Embryonic facial prominence (tissue), 1 donor: ENCODE measurements at regions not wholly inside any gene's neighbourhood (a gene's known extent, or its start where the extent isn't known, plus 50 kb on each side); places are given as distances from the start of the nearest gene placed in this dataset.
A peak's percentile ranks its signal among the peaks of the same experiment; 100 is the strongest.
"Not testable (repeated sequence)": the region's sequence is repeated elsewhere in the genome, so short reads cannot be mapped to it uniquely, and the experiment has no call there.

Source experiments
- DNase-seq: peaks from one replicate; pipeline ENCODE4 v3.0.0-alpha.2; 2016; ENCODE audit errors: extremely low spot score

DNA sequence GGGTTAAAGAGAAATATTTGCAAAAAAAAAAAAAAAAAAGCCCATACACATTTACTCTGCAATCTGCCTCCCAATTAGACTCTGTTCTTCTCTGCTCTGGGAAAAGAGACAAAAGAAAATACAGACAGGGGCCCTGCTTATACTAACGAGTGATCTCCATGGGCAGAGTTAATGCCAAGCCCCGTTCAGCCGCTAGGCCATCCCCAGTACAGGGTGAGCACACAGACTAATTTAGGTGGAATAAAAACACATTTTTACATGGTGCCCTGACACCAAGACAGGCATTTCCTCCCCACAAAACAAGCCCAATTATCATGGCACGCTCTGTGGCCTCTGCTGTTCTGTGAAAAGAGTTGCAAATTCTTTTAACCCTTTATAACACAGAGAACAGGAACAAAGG, 356.3 kb upstream of the C16orf82 start:
- DNase-seq: no peak

DNA sequence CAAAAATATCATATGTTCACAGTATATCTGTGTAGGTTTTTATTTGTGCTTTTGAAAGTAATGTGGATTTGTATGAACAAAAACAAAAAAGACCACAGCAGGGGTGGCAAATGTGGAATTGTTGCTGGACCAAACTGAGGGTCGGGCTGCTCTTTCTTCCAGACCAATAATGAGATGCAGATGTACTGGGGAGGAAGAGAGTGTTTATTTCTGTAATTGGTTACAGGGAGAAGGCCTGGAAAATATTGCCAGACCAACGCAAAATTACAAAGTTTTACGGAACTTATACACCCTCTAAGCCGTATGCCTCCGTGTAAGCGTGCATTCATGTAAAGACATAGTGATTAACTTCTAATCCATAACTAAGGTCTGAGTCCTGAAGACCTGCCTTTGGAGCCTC, 353.9 kb upstream of the C16orf82 start:
- peak; percentile 57 for DNase-seq

DNA sequence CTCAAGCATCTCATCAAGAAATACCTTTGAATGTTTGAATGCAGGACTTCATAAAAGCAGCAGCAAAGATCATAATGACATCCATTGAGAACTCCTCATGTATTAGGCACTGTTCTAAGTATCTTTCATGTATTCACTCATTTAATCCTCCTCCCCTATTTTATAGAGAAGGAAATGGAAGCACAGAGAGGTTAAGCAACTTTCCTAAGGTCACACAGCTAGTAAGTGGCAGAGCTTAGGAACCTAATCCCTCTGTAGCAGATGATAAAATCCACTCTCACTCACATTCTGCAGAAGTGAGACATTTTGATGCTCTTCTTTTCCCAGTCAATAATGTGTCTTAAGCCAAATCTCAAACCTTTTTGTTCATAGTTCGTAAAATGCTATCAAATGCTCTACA, 350.8 kb upstream of the C16orf82 start:
- no peak for DNase-seq

DNA sequence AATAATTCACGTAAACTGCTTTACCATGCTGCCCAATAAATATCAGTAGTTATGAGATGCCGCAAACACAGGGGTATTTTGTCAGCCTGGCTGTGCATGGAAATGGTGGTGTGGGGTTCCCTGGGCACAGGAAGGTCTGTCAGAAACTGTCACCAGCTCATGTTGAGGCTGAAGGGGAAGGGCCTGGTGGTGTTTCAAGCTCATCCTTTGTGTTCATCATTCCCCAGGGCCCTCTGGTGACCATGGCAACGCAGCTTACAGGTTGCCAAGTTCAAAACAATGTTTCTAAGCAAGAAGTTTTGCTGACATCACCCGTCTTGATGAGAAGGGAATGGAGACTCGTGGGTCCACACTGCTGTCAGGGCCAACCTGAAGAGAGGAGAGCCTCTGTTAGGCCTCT, 348.9 kb upstream of the C16orf82 start:
- no peak for DNase-seq

DNA sequence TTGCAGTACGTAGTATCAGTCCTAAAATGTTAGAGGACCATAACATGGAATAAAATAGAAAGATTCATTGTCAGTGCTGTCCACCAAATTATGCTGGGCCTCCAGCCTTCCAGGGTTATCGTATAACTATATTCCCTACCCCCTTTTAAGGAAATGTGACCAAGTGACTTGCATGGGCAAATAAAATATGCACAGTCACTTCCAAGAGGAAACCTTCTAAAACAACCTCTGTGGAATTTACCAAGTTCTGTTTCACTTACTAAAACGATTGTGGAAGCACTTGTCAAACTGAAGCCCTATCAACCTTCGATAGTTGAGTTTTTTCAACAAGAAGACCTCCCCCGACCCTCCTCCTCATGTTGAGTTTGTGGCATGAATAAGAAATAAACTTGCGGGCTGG, 345.4 kb upstream of the C16orf82 start:
- no peak for DNase-seq

DNA sequence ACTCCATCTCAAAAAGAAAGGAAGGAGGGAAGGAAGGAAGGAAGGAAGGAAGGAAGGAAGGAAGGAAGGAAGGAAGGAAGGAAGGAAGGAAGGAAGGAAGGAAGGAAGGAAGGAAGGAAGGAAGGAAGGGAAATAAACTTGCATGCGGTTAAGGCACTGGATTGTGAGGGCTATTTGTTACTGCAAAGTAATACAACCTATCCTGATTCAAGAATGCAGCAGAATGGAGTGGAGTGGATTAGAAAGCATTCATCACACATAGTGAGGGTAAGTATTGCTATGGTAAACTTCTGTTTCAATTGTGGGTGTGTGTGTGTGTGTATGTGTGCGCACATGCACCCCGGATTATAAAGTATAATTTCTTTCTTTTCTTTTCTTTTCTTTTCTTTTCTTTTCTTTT, 344.8 kb upstream of the C16orf82 start:
- DNase-seq: not testable (repeated sequence)

DNA sequence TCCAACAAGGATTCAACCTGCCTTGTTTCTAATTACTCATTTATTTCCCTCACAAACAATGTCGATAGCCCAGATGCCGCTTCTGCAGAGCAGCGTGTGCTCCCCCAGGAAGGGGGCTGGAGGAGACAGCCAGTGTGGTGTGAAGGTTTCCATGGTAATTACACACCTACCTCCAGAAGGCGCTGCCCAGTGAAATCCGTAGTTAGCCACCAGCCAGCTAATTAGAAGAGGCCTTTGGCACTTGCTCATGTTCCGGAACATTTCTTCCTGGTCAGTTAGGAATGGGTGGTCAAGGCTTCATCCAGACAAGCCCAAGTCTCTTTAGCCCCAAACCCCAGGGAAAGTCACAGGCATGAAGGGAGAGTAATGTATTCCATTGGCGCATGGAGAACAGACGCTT, 342.5 kb upstream of the C16orf82 start:
- DNase-seq: no peak

DNA sequence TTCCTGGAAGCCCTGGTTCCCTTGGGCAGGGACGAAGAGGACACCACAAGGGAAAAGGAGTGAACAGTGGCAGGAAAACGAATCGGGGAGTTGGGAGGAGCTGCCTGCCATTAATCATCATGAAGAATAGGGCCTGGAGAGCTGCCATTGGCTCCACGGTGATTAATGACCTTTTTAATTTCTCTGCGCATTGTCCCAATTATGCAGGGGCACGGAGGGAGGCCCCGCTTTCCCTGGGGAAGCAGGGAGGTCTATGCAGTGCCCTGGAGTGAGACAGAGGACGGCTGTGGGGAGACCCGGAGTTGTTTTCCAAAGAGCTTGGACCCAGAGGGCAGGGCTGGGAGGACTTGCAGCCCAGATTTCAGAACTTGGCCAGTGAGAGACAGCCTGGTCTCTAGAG, 338.9 kb upstream of the C16orf82 start:
- no peak for DNase-seq

DNA sequence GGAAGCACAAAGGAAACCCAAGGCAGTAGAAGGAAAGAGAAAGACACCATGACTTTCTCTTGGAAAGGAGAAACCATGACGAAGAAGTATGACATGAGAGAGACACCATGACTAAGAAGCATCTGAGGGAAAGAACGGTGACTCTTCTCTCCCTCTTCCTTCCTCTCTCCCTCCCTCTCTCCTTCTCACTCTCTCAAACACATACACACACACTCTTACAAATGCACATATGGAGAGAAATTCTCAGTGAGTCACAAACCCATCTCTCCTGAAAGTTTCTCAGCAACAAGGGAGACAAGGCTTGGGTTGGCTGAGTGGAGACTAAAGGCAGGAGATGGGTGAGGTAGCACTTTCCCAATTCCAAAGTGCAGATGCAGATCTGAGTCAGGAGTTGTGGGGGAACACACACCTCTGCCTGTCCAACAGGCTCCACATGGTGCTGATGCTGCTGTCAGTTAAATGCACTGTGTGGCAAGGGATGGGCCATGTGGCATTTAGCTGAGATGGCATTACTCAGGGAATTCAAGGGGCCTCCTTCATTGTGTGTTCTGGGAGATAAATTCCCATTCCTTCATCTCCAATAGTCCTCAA, 336.7 kb upstream of the C16orf82 start:
- DNase-seq: no peak

DNA sequence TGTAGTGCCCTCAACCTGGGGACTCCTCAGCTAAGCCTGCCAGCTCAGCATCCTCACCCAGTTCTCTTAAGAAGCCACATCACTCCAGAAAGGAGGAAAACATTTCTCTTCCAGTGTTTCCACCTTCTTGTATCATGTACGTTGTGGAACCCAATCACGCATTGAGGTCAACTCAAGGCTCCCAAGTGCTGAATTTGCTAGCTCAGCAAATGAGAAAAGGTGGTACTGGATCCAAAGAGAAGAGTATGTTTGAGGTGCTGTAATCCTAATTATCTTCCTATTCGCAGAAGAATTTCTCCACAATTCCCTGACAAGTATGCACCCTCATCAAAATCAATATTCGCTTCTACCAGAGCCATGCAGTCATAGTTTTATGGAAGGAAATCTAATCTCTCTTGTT, 335.0 kb upstream of the C16orf82 start:
- DNase-seq: no peak

DNA sequence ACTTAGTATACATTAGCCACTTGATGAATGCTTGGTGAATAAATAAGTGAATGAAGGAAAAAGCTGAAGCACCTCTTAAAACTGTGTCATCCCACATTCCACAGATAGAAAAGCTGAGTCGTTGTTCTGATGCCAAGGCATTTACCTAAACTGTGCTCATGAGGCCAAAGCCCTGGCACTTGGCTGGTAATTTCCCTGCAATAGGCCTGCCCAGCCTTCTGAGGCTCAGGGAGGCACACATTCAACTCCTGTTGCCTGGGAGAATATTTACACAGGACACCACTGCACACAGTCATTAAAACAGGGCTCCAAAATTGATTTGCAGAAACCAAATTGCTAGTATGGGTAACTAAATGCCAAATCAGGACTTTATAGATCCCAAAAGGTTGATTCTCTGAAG, 333.0 kb upstream of the C16orf82 start:
- no peak for DNase-seq

DNA sequence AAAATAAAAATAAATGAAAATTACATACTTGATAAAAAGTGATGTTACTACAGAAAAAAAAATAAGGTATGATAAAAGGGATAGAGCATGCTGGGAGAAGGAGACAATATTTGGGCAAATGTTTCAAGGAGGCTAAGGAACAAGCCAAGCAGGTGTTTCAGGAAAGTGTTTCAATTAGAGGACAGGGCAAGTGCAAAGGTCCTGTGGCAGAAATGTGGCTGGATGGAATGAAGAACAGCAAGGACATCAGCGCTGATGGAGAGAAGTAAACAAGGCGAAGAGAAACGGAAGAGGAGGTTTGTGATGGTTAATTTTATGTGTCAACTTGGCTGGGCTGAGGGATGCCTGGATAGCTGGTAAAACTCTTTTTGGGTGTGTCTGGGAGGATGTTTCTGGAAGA, 331.2 kb upstream of the C16orf82 start:
- no peak for DNase-seq

DNA sequence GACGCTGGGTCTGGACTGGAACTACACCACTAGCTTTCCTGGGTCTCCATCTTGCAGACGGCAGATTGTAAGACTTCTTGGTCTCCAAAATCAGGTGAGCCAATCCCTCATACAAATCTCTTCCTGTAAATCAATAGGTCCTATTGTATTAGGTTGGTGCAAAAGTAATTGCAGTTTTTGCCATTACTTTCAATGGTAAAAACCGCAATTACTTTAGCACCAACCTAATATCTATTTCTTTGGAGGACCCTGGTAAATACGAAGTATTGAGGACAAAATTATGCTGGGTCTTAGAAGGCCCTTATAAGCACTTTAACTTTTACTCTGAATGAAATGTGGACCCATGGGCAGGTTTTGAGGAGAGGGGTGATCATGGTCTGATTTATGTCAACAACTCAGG, 330.6 kb upstream of the C16orf82 start:
- no peak for DNase-seq

DNA sequence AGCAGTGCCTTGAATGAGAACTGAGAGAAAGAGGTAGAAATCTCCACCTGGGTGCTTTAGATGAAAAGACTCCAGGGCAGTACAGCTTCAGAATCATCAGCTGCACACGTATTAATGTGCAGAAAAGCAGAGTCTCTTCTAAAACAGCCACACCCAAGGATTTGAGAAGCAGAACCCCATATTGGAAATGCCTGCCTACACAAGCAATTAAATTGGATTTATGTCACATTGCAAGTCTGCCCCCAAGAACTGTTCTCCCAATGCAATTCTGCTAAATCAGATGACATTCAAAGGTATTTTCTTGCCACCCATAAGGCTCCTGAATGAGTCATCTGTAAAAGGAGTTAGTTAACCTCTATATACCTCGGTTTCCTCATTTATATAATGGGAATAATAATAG, 326.0 kb upstream of the C16orf82 start:
- DNase-seq: no peak

DNA sequence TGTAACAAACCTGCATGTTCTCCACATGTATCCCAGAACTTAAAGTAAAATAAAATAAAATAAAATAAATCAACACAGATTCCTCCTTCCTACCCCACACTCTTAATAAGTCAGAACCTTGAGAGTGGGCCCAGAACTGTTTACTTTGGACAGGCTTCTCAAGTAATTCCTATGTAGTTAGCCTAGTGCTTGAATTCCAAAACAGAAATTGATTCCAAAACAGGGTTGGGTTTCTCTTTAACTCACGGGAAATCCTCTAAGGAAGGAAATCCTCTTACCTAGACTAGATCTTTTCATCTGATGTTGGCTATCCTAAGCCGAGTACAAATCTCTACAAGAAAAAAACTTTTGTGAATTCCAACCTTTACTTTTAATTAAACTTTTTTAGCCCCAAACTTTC, 324.7 kb upstream of the C16orf82 start:
- no peak for DNase-seq

DNA sequence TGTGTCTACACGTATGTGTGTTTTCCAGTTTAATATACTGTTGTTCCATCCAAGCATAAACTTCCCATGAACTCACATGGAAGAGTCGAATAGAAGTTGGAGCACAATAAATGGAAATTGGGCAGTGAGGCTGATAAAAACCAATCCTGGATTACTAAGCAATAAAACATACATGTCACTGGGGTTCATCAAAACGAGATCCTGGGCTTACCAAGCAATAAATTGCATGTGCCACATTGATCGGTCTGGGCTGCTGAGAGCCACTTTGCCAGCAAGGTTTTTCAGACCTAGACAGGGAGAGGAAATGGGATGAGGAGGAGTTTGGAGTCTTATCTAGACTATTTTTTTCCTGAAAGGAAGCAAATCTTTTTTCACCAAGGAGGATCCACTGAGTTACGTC, 322.3 kb upstream of the C16orf82 start:
- no peak for DNase-seq

DNA sequence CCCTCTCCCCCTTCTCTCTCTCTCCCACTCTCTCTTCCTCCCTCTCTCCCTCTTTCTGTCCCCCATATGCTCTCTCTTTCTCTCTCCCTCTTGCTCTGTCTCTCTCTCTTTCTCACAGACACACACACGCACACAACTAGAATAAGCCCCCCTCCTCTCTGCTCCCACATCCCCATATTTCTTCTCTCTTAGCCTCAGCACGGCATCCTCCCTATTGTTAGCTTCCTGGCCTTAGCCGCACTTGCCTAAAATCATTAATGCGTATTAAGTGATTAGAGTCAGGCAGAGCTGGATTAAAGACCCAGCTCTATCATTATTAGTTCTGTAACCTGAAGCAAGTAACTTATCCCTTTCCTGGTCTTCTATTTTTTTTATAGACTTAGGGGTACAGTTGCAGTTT, 319.0 kb upstream of the C16orf82 start:
- DNase-seq: no peak

DNA sequence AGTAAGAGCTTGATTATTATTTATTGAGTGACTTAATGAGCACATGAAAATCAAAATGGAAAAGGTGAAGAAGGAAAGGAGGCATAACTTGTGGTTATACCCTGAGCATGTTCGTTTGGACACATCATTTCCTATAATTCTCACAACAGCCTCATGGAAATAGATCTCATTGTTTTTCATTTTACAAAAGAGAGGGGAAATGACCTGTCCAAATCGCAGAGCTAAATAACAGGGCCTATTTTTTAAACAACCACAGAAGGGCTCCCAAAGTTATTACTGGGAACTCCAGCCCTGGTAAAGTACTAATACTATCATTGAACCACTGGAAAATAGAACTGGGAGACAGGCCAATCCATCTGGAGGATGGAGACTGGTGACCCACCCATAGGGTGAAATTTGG, 317.7 kb upstream of the C16orf82 start:
- DNase-seq: no peak

DNA sequence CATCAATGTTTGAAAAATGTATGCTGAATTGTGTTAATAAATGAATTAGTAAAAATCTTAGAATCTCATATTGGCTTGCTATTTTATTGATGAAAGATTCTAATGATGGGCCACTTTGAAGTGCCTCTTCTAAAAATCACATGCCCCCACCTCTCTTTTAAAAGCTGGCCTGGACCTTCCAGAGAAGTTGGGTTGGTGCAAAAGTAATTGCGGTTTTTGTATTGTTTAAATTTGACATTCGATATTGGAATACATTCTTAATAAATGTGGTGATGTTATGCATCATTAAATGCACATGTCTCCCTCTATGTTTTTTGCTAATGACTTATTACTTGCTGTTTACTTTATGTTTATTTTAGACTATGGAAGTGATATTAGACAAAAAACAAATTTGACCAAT, 314.6 kb upstream of the C16orf82 start:
- DNase-seq: no peak

DNA sequence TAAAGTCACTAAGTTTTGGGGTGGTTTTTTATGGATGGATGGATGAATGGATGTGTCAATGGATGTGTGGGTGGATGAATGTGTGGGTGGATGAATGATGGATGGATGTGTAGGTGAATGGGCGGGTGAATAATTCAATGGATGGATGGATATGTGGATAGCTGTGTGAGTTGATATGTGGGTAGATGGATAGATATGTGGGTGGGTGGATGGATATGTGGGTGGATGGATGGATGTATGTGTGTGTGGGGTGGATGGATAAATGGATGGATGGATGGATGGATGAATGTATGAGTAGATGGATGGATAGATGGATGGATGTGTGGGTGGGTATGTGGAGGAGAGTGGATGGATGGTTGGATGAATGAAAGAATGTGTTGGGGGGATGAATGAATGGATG, 310.1 kb upstream of the C16orf82 start:
- DNase-seq: no peak

DNA sequence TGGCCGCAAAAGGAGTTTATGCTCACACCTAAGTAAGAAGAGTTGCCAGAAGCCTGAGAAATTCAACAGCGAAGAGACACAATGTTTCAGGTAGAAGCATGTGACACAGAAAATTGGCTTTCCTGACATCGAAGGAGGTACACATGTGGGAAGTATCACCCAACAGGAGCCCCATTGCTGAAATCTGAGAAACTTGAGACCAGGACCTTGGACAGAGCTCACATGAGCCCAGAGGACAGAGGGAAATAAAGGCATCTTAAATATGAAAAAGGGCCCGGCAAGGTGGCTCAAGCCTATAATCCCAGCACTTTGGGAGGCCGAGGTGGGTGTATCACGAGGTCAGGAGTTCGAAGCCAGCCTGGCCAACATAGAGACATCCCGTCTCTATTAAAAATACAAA, 304.1 kb upstream of the C16orf82 start:
- DNase-seq: no peak

DNA sequence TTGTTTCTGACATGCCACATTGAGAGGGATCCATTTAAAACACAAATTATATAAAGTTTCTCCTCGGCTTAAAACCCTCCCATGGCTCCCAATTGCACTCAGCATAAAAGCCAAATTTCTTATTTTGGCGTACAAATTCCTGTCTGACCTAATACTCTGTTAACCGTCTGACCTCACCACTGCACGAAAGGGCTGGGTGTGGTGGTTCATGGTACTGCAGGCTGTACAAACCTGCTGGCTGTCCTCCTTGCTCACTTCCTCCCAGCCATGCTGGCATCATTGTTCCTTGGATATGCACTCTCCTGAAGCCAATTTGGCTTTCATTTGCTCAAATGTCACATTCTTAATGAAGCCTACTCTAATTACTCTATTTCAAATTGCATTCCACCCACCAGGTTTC, 301.6 kb upstream of the C16orf82 start:
- no peak for DNase-seq

DNA sequence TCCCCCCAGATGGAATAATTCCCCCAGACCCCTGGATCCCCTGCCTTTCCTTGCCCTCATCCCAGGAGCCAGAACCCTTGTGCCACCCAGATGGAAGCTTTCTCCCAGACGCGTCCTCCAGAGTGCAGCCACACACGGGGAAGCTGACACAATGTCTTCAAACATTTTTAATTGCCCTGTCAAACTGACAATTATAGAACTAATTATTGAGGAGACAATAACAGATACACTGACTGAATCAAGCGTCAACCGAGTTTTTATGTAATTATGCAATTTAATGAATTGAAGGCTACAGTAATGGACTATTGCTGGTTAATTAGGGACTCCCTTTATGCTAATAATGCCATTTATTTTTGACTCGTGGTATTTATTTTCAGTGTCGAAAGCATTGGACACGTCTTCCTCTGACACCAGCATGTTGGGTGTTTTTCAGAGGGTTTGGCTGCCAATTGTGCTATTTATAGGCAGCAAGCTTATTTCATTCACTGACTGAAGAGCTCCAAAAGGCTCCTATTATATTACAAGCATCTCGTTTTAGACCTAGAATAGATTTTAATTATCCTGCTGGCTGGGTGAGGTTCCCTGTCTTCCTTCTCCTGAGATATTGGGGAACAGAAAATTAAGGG, 298.2 kb upstream of the C16orf82 start:
- DNase-seq: no peak

DNA sequence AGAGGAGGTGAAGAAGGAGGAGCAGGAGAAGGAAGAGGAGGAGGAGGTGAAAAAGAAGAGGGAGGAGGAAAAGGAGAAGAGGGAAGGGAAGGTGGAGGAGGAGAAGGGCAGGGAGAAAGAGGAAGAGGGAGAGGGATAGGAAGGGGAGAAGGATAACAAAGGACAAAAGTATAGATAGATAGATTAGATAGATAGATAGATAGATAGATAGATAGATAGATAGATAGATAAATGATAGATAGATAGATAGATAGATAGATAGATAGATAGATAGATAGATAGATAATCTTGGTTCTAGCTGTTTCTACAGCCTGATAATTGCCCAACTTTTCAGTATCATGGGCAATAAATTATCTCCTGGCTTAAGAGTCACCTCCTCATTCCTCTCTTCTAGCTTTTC, 296.2 kb upstream of the C16orf82 start:
- no peak for DNase-seq
